GM06990 (cell line): ENCODE measurements at regions not wholly inside any gene's neighbourhood (a gene's known extent, or its start where the extent isn't known, plus 50 kb on each side); places are given as distances from the start of the nearest gene placed in this dataset.

Source experiments
- DNase-seq: peaks from one replicate; pipeline ENCODE4 v3.0.0-alpha.2; 2011; ENCODE audit not compliant: insufficient read length; ENCODE audit errors: extremely low read depth
- H3K27me3 ChIP-seq: replicated peaks from 2 replicates; pipeline ENCODE4 v1.6.0; 2011; ENCODE audit warnings: low read length; ENCODE audit not compliant: control insufficient read depth, insufficient read depth
- H3K36me3 ChIP-seq: 2 replicates; pipeline ENCODE4 v1.5.1; 2011; ENCODE audit warnings: low read length; ENCODE audit not compliant: control insufficient read depth, insufficient read depth
- H3K4me3 ChIP-seq: replicated peaks from 2 replicates; pipeline ENCODE4 v1.5.1; 2011; ENCODE audit warnings: low read depth, mild to moderate bottlenecking, control low read depth, low read length
- CTCF ChIP-seq: IDR thresholded peaks from 2 replicates; pipeline ENCODE4 v1.5.1; 2011; ENCODE audit warnings: low read length, control low read depth, mild to moderate bottlenecking, inconsistent platforms; ENCODE audit not compliant: insufficient read depth, poor library complexity, severe bottlenecking

GRCh38 chr5:162544905-162545304 lies 477.3 kb downstream of the GABRG2 start:
- no peaks in the 10 kb centered on the region for H3K27me3 ChIP-seq
- H3K4me3 ChIP-seq = no peak overlapping the region
- H3K36me3 ChIP-seq = no peaks in the 10 kb centered on the region
- no peak for DNase-seq
- no peak for TF ChIP-seq CTCF

- Histone ChIP-seq H3K36me3 (no peaks in the 10 kb centered on the region), H3K4me3 (no peak overlapping the region), H3K27me3 (no peaks in the 10 kb centered on the region)
- DNase-seq = no peak
- no peak for TF ChIP-seq CTCF
These were observed 482.7 kb downstream of the GABRG2 start for GRCh38 chr5:162550236-162550635.

GRCh38 chr5:162558120-162558519 lies 490.5 kb downstream of the GABRG2 start:
- H3K4me3 ChIP-seq = no peak overlapping the region
- no peak for TF ChIP-seq CTCF

DNA sequence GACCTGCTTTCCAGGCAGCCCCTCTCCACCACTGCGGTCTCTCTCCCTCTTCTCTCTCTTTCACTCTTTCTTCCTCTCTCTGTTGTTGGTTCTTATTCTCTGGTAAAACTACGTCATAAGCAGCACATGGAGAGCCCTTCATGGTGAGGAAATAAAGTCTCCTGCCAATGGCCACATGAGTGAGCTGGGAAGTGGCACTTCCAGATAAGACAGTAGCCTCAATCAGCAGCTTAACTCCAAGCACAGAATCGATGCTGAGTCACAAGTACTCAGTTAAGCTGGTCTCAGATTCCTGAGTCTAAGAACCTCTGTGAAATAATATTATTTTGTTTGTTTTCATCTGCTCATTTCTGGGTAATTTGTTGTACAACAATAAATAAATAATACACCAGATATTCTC lies 500.1 kb downstream of the GABRG2 start:
- TF ChIP-seq CTCF = no peak
- H3K4me3 ChIP-seq = no peak overlapping the region

More at GRCh38 chr5:162558120-162558519, 490.5 kb downstream of the GABRG2 start:
- Histone ChIP-seq H3K27me3 (no peaks in the 10 kb centered on the region), H3K36me3 (no peaks in the 10 kb centered on the region)
- no peak for DNase-seq

DNA sequence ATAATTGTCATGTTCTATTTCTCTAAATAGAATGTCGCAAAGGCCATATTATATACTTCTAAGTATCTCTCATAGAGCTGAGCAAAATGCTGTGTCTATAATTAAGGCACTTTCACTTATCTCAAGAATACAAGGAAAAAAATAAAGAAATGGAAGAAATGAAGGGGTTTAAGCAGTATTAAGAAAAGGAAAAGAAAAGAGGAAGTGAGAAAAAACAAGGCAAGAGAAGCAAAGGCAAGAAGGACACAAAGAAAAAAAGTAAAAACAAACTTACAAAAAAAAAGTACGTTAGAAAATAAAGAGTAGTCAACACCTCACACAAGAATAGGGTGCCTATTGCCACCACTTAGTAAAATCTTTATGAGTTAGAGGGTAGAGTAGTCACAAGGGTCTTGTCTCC lies 506.2 kb downstream of the GABRG2 start:
- DNase-seq = no peak
- Histone ChIP-seq H3K4me3 (no peak overlapping the region), H3K27me3 (no peaks in the 10 kb centered on the region), H3K36me3 (no peaks in the 10 kb centered on the region)
- no peak for TF ChIP-seq CTCF

More for the DNA sequence above, 500.1 kb downstream of the GABRG2 start:
- Histone ChIP-seq H3K36me3 (no peaks in the 10 kb centered on the region), H3K27me3 (no peaks in the 10 kb centered on the region)
- DNase-seq = no peak

DNA sequence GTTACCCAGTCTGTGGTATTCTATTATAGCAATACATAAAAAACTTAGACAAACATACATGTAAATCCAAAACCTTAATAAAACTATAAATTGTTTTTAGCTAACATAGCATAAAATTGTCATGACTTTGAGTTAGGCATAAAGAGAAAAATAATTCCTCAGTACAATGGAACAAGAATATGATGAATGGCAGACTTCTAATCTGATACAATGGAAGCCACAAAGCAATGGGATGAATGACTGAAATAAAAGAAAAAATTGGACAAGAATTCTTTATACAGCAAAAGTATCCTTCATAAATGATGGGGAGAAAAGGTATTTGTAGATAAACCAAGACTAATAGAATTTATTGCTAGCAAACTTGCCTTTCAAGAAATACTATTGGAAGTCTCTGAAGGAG lies 524.2 kb downstream of the GABRG2 start:
- no peak for TF ChIP-seq CTCF
- no peaks in the 10 kb centered on the region for H3K36me3 ChIP-seq
- no peak overlapping the region for H3K4me3 ChIP-seq
- H3K27me3 ChIP-seq = no peaks in the 10 kb centered on the region
- DNase-seq = no peak
